Karpas-422 (cell line): ENCODE measurements at regions not wholly inside any gene's neighbourhood (a gene's known extent, or its start where the extent isn't known, plus 50 kb on each side); places are given as distances from the start of the nearest gene placed in this dataset.

Experiments
- DNase-seq: peaks from one replicate; pipeline ENCODE4 v3.0.0-alpha.2; 2015
- H2AFZ ChIP-seq: fragments of 200-600 bp; sonication (generic); 2 replicates; pipeline ENCODE4 v1.6.1; 2014; ENCODE audit warnings: antibody characterized with exemption, low read length, mixed read lengths
- H3K27ac ChIP-seq: fragments of 200-600 bp; sonication (generic); 2 replicates; pipeline ENCODE4 v1.5.1; 2014; ENCODE audit warnings: mild to moderate bottlenecking, low read length, moderate library complexity
- H3K27me3 ChIP-seq: fragments of 200-600 bp; sonication (generic); 2 replicates; pipeline ENCODE4 v1.6.1; 2014; ENCODE audit warnings: low read length, mixed read lengths
- H3K36me3 ChIP-seq: fragments of 200-600 bp; sonication (generic); 2 replicates; pipeline ENCODE4 v1.6.1; 2014; ENCODE audit warnings: low read length, mixed read lengths; ENCODE audit not compliant: insufficient read depth
- H3K4me1 ChIP-seq: fragments of 200-600 bp; sonication (generic); 2 replicates; pipeline ENCODE4 v1.6.1; 2014; ENCODE audit warnings: mild to moderate bottlenecking, low read length, mixed read lengths
- H3K4me2 ChIP-seq: fragments of 200-600 bp; sonication (generic); 2 replicates; pipeline ENCODE4 v1.6.1; 2014; ENCODE audit warnings: low read length, low read depth, mild to moderate bottlenecking; ENCODE audit not compliant: poor library complexity, severe bottlenecking
- H3K4me3 ChIP-seq: fragments of 200-600 bp; sonication (generic); 2 replicates; pipeline ENCODE4 v1.5.1; 2014; ENCODE audit warnings: mild to moderate bottlenecking, antibody characterized with exemption, low read length, mixed read lengths
- H3K79me2 ChIP-seq: fragments of 200-600 bp; sonication (generic); 2 replicates; pipeline ENCODE4 v1.6.1; 2014; ENCODE audit warnings: mild to moderate bottlenecking, low read length, mixed read lengths
- H3K9ac ChIP-seq: fragments of 200-600 bp; sonication (generic); 2 replicates; pipeline ENCODE4 v1.6.0; 2014; ENCODE audit warnings: low read length
- H3K9me2 ChIP-seq: fragments of 200-600 bp; sonication (generic), shearing (Covaris generic); replicated peaks from 2 replicates; pipeline ENCODE4 v1.6.0; 2014; ENCODE audit warnings: mild to moderate bottlenecking, low read length, moderate library complexity; ENCODE audit not compliant: insufficient read depth
- H3K9me3 ChIP-seq: fragments of 300-700, 200-600 bp; sonication (generic); 2 replicates; pipeline ENCODE4 v1.6.1; 2014; ENCODE audit warnings: low read length, mixed read lengths
- H4K20me1 ChIP-seq: fragments of 200-600 bp; sonication (generic); 2 replicates; pipeline ENCODE4 v1.6.1; 2014; ENCODE audit warnings: mild to moderate bottlenecking, antibody characterized with exemption, low read length, low read depth; ENCODE audit not compliant: insufficient read depth

DNA sequence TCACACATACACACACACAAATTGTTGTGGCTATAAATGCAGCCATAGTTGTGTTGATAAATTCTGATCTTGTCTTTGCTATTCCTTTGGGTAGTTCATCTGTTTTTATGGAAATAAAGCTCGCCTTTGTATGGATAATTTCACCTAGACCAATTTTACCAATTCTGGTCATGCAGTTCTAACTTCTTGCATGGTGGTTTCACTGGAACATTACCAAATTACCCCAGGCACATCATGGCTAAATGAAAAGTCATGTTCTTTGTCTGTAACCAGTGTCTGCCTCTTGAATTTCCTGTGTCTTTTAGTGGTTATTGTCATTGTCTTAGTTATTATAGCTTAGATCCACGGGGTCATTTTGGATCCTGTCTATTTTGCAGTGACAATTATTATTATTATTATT lies 50.3 kb upstream of the TMC1 start:
- no peaks in the 10 kb centered on the region for H3K36me3 ChIP-seq
- H3K9me2 ChIP-seq: no peaks in the 10 kb centered on the region
- H3K4me3 ChIP-seq: no peak overlapping the region
- no peak overlapping the region for H3K4me2 ChIP-seq
- H3K9me3 ChIP-seq: no peaks in the 10 kb centered on the region
- H3K4me1 ChIP-seq: no peaks in the 10 kb centered on the region
- H3K9ac ChIP-seq: no peak overlapping the region
- no peaks in the 10 kb centered on the region for H3K27me3 ChIP-seq
- DNase-seq: no peak
- no peaks in the 10 kb centered on the region for H3K79me2 ChIP-seq
- no peaks in the 10 kb centered on the region for H4K20me1 ChIP-seq
- no peak overlapping the region for H2AFZ ChIP-seq
- no peak overlapping the region for H3K27ac ChIP-seq

- no peak for DNase-seq
- H2AFZ ChIP-seq: no peak overlapping the region
- H3K79me2 ChIP-seq: no peaks in the 10 kb centered on the region
- H3K27ac ChIP-seq: no peak overlapping the region
- H3K36me3 ChIP-seq: no peaks in the 10 kb centered on the region
- no peaks in the 10 kb centered on the region for H3K4me1 ChIP-seq
- H3K9me2 ChIP-seq: no peaks in the 10 kb centered on the region
- H3K4me2 ChIP-seq: no peak overlapping the region
- H3K9me3 ChIP-seq: no peaks in the 10 kb centered on the region
- no peaks in the 10 kb centered on the region for H4K20me1 ChIP-seq
- 0 out of 2 replicates have a peak, but pooled peaks cover 2% of the 10 kb centered on the region for H3K27me3 ChIP-seq
- H3K9ac ChIP-seq: no peak overlapping the region
- H3K4me3 ChIP-seq: no peak overlapping the region
These were observed 53.4 kb upstream of the TMC1 start for GRCh38 chr9:72467766-72468738.

DNA sequence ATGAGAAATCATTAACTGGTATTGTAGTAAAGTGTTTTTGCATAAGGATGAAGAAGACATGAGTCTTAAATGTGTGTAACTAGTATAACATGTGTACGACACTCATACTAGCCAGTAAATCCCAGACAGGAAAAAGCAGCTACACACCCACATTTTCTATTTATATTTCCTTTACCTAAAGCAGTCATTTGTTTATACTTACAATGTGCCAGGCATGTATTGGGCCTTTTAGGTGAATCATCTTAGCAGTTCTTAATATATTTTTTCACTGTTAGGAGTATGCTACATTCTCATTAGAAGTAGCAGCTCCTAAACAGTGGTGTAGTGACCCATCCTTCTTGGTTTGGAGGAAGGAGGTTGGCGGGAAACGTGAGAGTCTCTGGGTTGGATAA lies 55.8 kb upstream of the TMC1 start:
- no peaks in the 10 kb centered on the region for H3K36me3 ChIP-seq
- no peak overlapping the region for H3K4me2 ChIP-seq
- no peak for DNase-seq
- 0 out of 2 replicates have a peak, but pooled peaks cover 2% of the 10 kb centered on the region for H3K27me3 ChIP-seq
- no peak overlapping the region for H2AFZ ChIP-seq
- no peaks in the 10 kb centered on the region for H3K79me2 ChIP-seq
- H3K4me1 ChIP-seq: no peaks in the 10 kb centered on the region
- no peak overlapping the region for H3K4me3 ChIP-seq
- no peaks in the 10 kb centered on the region for H3K9me3 ChIP-seq
- H3K27ac ChIP-seq: no peak overlapping the region
- no peaks in the 10 kb centered on the region for H4K20me1 ChIP-seq
- no peak overlapping the region for H3K9ac ChIP-seq
- H3K9me2 ChIP-seq: no peaks in the 10 kb centered on the region

- H3K27ac ChIP-seq: no peak overlapping the region
- no peak overlapping the region for H3K9ac ChIP-seq
- no peak overlapping the region for H3K4me3 ChIP-seq
- H4K20me1 ChIP-seq: no peaks in the 10 kb centered on the region
- H3K9me3 ChIP-seq: no peaks in the 10 kb centered on the region
- no peaks in the 10 kb centered on the region for H3K9me2 ChIP-seq
- 0 out of 2 replicates have a peak, but pooled peaks cover 2% of the 10 kb centered on the region for H3K27me3 ChIP-seq
- H3K36me3 ChIP-seq: no peaks in the 10 kb centered on the region
- H3K4me1 ChIP-seq: no peaks in the 10 kb centered on the region
- no peaks in the 10 kb centered on the region for H3K79me2 ChIP-seq
- no peak for DNase-seq
- H3K4me2 ChIP-seq: no peak overlapping the region
- no peak overlapping the region for H2AFZ ChIP-seq
These were observed 56.4 kb upstream of the TMC1 start for GRCh38 chr9:72464857-72465592.

GRCh38 chr9:72462340-72462739 lies 59.1 kb upstream of the TMC1 start:
- Histone ChIP-seq H3K4me2 (no peak overlapping the region), H3K79me2 (no peaks in the 10 kb centered on the region), H3K27me3 (0 out of 2 replicates have a peak, but pooled peaks cover 2% of the 10 kb centered on the region), H3K4me3 (no peak overlapping the region), H2AFZ (no peak overlapping the region), H3K9me3 (no peaks in the 10 kb centered on the region), H3K9ac (no peak overlapping the region), H3K36me3 (no peaks in the 10 kb centered on the region), H3K9me2 (no peaks in the 10 kb centered on the region), H4K20me1 (no peaks in the 10 kb centered on the region), H3K4me1 (no peaks in the 10 kb centered on the region), H3K27ac (no peak overlapping the region)
- DNase-seq: no peak

- Histone ChIP-seq H3K4me1 (no peaks in the 10 kb centered on the region), H2AFZ (no peak overlapping the region), H3K27ac (no peak overlapping the region), H3K79me2 (no peaks in the 10 kb centered on the region), H3K4me3 (no peak overlapping the region), H3K4me2 (no peak overlapping the region), H3K9ac (no peak overlapping the region), H4K20me1 (no peaks in the 10 kb centered on the region), H3K9me3 (no peaks in the 10 kb centered on the region), H3K27me3 (no peaks in the 10 kb centered on the region), H3K9me2 (no peaks in the 10 kb centered on the region), H3K36me3 (no peaks in the 10 kb centered on the region)
- DNase-seq: no peak
These were observed 60.8 kb upstream of the TMC1 start for GRCh38 chr9:72460342-72461312.

DNA sequence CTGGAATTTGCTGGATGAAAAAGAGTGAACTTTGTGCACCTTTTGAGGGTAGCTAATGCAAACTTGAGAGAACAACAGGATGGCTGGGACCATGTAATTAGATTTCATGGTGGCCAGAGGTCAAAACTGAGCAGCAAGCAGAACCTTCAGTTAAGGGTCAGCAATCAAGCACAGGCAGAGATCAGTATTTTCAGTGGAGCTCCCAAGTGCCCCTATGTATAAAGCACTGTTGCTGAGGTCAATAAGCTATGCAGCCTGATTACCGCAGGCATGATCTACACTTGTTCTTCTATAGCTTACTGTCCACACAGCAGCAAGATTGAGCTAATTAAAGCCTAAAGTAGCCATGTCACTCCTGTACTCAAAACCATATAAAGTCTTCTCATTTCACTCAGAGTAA lies 62.1 kb upstream of the TMC1 start:
- DNase-seq: no peak
- H3K9me2 ChIP-seq: no peaks in the 10 kb centered on the region
- no peaks in the 10 kb centered on the region for H4K20me1 ChIP-seq
- no peak overlapping the region for H3K27ac ChIP-seq
- H2AFZ ChIP-seq: no peak overlapping the region
- H3K36me3 ChIP-seq: no peaks in the 10 kb centered on the region
- no peaks in the 10 kb centered on the region for H3K27me3 ChIP-seq
- no peak overlapping the region for H3K4me3 ChIP-seq
- H3K4me2 ChIP-seq: no peak overlapping the region
- H3K9ac ChIP-seq: no peak overlapping the region
- H3K79me2 ChIP-seq: no peaks in the 10 kb centered on the region
- no peaks in the 10 kb centered on the region for H3K4me1 ChIP-seq
- no peaks in the 10 kb centered on the region for H3K9me3 ChIP-seq
